NCI-H1105 (cell line): ENCODE measurements at regions not wholly inside any gene's neighbourhood (a gene's known extent, or its start where the extent isn't known, plus 50 kb on each side); places are given as distances from the start of the nearest gene placed in this dataset.
"Not testable (repeated sequence)": the region's sequence is repeated elsewhere in the genome, so short reads cannot be mapped to it uniquely, and the experiment has no call there.

ENCODE experiments used
- DNase-seq: peaks from one replicate; lab custom pipeline; 2025; lab: John Stamatoyannopoulos, UW

DNA sequence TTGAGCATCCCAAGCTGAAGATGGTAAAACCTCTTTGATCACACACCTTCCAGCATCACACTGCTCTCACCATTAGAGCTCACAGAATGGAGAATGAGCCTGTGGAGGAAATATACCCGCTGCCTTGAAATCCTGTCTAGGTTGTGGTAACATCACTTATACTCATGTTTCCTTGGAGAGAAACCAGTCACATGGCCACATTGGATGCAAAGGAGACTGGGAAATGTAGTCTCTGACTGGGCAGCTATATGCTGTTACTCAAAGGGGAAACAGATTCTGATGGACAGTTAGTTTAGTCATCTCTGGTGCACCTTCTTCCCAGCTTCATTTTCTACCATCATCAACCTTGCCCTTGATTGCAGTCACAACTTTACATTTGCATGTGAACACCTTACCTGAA is 286.3 kb downstream of the ANKRD50 start:
- no peak for DNase-seq

DNA sequence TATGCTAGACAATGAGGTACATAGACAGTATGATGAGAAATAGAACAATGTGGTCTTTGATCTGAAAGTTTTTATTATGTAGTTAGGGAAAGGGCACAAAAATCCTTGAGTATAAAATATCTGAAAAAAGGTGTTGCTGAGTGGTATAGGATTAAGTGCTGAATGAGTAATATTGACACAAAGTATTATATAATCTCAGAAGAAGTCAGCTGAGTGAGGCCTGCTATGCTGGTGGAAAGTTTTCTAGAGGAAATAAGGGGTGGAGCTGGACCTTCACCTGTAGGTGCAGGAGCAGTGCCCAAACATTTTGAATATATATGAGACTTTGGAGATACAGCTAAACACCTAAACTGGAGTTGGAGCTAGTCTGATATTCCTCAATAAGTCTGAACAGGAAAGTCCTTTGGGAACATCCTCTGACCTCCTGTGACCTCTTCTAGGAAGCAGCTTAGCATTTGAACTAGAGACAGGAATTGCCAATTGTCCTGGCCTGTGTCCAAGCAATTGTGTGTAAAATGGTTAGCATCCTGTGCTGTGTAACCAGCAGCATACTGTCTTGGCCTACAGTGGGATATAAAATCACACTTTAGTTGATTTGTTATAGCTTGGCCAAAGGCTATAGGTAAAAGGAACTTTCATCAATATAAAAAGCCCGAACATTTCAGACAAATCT is 285.3 kb downstream of the ANKRD50 start:
- no peak for DNase-seq

DNA sequence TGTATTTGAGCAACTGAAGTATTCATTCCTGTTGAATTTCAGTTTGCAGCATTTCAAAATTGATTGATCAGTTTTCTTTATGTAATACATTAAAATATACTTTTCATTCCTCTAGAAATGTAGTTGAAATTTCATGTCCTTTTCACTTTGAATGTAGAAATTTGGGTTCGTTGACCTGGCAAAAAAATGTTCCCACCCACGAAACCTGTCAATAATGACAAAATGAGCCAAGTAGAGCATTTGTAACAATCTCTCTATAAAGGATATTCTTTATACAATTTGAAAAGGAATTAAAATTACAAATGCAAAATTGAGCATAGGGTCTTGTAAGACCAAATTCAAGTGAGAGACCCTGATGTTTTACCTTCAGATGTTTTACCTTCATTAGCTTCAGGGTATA is 283.9 kb downstream of the ANKRD50 start:
- no peak for DNase-seq

DNA sequence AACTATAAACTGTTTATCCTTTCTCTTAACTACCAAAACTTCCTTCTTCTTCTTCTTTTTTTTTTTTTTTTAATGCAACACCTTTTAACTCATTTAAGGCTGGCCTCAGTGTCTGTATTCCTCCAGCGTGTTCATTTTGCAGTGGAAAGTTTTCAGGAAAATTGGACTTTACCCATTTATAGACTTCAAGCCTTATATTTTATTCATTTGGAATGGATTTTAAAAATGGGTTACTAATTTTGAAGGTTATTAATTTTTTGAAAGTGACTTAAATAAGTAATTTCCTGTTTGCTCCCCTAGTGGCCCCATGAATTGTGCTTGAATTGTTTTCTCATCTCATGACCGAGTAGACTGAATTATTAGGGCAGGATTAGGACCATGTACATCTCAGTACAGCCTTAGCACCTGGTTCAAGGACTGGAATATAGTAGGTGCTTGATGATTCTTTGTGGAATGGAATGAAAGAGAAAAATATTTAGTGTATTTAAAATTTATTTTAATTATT is 282.7 kb downstream of the ANKRD50 start:
- no peak for DNase-seq

DNA sequence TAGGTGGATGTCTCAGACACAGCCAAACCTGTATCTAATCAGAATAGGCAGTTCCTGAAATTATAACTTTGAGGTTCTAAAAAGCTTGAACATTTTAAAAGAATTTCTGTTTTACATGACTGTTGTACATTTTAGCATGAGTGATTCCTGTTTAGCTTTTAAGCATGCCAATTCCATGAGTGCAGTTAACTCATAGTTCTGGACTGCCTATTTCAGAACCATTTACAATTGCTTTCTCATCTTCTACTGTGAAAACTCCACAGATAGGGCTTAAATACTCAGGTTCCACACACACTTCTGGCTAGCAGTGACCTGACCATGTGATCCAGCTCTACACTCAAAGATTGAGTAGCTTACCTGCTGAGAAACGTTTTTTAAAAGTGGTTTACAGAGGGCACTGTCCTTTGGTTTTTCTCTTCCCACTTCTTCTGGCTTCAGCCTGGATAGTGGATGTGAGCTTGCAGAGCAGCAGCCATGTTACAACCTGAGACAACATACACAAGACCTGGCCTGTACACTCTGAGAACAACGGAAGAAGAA is 280.8 kb downstream of the ANKRD50 start:
- DNase-seq, result no peak

DNA sequence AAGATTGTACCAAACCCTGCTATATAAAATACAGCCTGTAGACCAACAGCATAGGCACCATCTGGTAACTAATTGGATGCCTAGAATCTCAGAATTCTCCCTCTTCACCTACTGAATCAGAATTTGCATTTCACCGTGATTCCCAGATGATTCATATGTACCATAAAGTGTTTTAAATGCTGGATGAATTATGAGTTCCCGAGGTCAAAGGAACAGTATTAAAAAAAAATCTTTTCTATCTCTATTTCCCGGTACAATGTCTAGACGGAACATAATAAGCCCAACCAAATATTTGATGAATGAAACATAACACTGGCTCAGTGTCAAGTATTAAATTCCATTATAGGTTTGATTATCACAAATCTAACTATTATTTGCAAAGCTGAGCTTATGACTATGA is 280.0 kb downstream of the ANKRD50 start:
- no peak for DNase-seq

DNA sequence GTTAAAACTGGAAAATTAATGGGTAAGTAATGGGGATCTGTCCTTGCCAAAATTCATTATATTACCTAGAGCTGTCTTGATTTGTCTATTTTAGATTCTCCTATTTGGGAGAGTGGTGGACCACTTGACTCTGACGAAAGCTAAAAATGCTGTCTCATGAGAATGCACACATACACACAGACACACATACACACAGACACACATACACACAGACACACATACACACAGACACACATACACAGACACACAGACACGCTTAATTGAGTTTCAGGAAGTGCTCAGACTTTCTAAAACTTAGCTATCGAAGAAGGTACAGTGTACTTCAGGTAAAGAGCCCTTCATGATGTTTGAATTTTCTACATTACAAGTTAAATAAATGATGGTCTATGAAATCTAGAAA is 279.5 kb downstream of the ANKRD50 start:
- DNase-seq, result no peak

DNA sequence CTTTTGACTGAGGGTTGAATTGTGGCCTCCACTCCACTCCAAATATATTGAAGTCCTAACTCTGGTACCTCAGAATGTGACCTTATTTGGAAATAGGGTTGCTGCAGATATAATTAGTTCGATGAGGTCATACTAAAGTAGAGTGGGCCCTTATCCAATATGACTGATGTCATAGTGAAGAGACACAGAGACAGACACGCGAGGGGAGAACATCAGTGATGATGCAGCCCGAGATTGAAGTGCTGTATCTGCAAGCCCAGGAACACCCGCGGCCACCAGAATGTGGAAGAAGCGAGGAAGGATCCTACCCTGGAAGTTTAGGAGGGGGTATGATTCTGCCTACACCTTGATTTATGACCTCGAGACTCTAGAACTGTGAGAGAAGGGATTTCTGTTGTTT is 279.0 kb downstream of the ANKRD50 start:
- no peak for DNase-seq

DNA sequence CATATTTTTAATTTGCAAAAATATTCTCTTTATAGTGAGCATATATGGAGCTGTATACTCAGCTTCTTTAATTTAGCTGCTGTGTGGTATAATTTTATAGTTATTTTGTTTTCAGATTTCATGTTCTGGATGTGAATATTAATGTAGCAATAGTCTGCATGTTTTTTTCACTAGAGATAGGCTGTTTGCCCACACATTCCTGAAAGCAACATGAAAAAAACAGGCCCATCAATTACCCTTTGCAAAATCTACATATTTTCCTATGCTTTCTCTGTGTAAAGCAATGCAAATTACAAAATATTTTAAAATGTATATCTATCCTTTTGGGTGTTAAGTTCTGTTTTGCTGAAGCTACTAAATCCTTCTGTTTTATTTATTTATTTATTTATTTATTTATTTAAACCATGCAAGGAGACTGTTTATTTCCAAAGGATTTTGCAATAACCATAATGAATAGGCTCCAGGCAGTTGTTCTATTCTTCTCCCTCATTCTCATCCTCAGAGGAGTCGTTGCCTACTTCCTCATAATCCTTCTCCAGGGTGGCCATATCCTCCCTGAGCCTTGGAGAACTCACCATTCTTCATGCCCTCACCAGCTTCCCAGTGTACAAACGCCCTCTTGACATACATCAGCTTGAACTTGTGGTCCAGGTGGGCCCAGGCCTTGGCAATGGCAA is 277.1 kb downstream of the ANKRD50 start:
- DNase-seq, result no peak

DNA sequence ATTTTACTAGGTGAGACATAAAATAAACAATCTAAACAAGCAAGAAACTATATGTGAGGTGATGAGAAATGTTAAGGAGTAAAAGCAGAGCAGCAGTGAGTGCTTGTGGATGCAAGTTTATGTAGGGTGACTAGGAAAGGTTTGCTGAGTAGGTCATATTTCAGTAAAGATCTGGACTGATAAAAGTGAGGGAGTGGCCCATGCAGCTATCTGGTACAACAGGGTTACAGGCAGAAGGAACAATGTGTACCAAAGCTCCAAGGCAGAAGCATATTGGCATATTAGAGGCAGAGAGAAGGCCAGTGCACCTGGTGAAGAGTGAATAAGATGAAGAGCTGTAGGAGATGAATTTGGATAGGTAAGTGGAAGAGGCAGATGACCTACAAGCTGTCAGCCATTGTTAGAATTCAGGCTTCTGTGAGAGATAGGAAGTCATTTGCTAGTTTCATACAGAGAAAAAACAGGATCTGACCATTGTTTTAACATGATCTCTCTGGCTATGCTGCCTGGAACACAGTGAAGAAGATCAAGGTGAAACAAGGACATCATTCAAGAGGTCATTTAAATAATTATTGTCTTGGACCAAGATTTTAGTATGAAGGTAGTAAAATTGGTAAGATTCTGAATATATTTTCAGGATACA is 274.6 kb downstream of the ANKRD50 start:
- no peak for DNase-seq

DNA sequence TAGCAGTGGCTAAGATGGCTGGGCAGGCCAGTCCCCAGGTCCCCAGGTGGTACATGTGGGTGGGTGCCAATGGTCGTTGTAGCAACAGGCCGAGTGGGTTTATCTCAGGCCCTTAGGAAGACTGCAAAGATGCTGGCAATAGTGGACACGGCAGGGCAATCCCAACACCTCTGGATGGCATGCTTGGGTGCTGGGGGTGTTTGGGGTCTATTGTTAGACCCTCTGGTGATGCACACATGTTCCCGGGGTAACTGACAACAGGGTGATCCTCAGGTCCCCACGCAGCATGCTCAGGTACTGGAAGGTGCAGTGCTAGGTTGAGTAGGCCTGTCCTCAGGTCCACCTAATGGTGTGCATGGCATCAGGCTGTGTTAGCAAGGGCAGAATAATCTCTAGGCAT is 267.5 kb downstream of the ANKRD50 start:
- no peak for DNase-seq

DNA sequence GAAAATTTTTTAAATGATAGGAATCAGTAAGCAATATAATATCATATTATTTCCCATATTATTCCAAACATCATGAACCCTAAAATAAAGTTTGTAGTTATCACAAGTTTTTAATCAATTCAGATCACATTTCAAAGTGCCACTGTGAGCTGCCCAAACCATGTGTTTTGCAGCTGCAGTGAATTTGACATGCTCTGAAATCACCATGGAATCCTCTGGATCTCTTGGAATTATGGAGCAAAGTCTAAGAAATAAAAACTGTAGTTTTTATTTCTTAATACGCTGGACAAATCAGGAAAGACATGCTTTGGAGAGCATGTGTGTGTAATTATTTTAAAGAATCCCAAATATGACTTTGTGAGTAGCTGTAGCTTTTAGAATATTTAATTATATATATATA is 262.7 kb downstream of the ANKRD50 start:
- no peak for DNase-seq

DNA sequence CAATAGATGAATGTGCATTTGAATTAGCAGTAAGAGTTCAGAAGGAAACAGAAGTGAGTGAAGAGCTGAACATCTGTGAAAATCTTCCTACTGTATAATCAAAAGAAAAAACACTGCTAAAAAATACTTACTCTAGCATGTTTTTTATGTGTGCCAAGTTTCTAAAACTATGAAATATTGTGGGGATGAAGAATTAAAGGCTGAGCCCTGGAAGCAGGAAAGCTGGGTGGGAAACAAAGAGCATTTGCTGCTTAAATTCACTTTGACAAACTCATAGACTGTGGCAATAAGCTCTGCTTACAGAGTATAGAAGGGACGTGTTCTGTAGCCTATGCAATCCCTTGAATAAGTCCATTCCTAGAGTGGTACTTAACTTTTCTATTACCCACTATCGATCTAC is 261.7 kb downstream of the ANKRD50 start:
- no peak for DNase-seq

DNA sequence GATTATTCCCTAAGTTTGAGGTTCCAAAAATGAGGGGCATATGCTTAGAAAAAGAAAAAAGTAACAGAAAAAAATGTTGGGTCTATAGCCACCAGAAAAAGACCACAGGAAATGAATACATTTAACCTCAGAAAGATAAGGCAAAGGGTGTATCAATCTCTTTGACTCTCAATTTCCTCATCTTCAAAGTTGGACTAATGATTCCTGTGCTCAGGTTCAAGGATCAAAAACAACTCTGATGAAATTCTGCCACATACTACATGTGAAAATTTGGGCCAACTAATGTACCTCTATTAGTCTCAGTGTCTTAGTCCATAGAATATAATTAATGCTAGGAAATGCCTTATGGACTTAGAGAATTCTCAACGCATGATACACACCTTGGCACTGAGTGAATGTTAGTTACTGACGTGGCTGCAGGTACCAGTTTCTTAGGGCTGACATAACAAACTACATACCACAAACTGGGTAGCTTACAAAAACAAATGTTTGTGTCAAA is 257.7 kb downstream of the ANKRD50 start:
- DNase-seq, result no peak

DNA sequence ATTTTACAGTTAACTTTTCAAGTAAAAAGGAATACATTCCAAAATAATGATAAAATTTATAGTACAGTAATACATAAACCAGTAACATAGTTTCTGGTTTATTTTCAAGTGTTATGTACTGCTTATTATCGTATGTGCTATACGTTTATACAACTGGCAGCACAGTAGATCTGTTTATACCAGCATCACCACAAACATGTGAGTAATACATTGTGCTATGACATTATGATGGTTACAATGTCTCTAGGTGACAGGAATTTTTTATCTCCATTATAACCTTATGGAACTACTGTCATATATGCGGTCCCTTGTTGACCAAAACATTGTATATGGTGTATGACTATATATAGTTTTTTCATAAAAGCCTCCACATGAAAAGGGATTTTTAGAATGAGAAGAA is 256.9 kb downstream of the ANKRD50 start:
- no peak for DNase-seq

DNA sequence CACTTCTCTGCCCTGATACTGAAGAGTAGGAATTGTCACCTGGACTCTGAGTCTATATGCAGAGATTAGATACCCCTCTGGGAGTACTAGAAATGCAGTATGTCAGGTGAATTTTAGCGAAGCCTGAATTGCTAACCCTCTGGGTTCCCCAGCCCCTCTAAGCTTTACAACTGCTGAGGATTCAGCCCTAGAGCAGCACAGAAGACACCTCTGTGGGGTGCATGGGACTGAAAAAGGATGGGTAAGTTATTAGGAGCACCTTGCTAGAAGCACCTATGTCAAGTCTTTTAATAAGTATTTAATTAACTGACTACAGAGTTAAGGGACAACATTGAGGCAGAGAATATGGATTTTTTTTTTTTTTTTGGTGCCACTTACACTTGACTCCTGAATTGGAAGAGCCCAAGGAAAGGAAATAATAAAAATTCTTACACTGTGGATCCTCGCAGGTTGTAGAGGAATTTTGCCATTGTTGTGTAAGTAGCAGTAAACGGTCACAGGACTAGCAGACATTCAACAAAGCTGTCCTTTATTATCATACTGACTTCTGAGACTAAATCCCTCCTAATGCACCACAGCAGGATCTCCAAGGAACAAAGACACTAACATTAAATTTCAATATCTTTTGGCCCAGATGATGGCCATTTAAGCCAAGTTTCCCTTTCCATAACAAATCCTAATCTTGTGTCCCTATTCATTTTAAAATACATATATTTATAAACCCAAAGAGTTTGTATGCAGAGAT is 253.2 kb downstream of the ANKRD50 start:
- DNase-seq, result no peak

DNA sequence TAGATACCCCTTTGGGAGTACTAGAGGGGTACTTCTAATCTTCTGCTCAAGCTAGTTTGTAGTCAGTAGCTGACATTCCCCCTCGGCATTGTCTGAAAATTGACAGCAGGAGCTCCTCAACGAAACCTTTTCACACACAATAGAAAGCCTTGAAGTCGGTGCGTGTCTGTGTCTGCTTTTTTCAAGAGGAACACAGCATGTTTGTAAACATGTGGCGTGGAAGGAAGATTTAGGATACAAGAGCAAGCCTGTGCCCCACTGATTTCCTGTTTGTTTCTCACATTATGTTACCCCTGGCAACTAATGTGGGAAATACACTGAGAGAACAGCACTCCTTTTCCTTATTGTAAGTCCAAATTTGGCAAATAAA is 252.6 kb downstream of the ANKRD50 start:
- no peak for DNase-seq

DNA sequence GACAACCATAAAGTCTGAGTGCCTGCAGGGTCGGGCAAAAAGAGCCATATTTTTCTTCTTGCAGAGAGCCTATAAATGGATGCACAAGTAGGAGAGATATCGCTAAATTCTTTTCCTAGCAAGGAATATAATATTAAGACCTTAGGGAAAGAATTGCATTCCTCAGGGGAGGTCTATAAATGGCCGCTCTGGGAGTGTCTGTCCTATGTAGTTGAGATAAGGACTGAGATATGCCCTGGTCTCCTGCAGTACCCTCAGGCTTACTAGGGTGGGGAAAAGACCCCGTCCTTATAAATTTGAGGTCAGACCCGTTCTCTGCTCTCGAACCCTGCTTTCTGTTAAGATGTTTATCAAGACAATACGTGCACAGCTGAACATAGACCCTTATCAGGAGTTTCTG is 250.9 kb downstream of the ANKRD50 start:
- DNase-seq, result not testable (repeated sequence)

DNA sequence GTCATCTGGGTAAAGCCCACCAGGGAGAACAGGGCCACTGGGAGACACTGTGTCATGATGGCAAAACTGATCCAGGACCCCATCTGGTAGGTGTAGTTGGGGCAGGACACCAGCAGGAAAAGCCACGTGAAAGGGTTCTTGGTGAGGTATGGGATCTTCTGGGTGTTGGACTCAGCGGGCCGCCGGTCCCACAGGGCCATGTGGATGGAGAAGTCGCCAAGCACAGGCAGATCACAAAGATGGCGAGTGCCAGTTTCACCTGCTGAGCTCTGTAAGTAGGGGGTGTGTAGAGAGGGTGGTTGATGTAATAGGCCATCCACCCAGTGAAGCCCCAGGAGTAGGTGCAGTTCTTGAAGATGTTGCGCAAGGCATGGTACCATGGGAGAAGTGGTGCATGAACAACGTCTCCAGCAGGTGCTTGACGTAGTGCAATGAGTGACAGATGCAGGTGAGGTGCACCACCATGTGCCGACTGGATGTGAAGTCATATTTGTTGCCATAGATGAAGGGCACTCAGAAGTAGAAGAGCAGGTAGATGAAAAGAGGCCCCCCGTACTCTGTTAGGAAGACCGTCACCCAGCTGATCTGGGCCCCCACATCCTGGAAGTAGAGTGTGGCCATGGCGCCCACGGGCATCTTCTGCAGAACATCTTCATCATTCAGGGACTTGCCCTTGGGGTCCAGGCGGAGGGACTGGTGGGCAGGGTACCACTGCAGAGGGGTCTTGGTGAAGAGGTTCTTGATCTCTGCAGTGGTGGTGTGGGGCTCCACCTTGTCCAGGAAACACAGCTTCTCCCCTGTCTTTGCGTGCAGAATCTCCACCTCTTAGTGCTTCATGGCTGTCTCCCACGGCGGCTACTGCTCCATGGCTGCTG is 249.3 kb downstream of the ANKRD50 start:
- no peak for DNase-seq

DNA sequence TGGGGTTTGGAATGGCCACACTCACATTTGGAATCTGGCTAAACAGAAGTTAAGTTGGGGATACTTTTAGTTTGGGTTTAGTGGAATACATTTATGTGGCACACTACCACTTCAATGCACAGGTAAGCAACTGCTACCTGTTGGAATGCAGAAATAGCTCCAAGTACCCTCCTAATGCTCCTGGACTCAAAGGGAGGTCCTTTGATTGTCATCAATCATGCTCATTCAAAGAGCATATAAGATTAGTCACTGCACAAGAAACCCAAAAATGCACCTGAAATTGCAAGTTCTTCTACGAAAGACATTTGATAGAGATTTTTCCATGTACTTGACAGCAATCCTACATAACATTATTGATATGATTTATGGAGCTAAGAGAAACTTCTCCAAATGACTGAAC is 247.7 kb downstream of the ANKRD50 start:
- no peak for DNase-seq

DNA sequence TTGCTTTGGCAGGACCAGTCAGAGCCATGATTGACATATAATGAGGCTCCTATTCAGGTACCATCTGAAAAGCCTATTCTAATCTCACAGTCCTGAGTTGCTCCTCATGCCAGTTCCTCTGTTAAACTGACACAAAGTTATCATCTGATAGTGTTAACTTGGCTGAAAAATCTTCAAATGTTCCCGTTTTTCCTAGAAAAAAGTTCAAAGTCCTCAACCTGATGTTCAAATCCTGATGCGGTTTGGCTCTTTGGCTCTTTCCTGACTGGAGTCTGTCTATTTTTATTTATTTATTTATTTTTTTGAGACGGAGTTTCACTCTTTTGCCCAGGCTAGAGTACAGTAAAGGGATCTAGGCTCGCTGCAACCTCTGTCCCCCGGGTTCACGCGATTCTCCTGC is 244.2 kb downstream of the ANKRD50 start:
- no peak for DNase-seq
